HEK293 (cell line): ENCODE measurements at regions not wholly inside any gene's neighbourhood (a gene's known extent, or its start where the extent isn't known, plus 50 kb on each side); places are given as distances from the start of the nearest gene placed in this dataset.
A peak's percentile ranks its signal among the peaks of the same experiment; 100 is the strongest.

Experiments used
- CTCF ChIA-PET: fragments of 350-600 bp; formaldehyde crosslinking; extraction: SDS; loops from one replicate; lab custom pipeline; 2021; ENCODE audit warnings: antibody characterized with exemption; lab: Yijun Ruan, JAX
- POLR2A ChIA-PET: fragments of 300-600 bp; formaldehyde crosslinking; extraction: SDS; loops from one replicate; lab custom pipeline; 2020; ENCODE audit warnings: antibody characterized with exemption, inconsistent platforms; lab: Yijun Ruan, JAX
- H3K27ac ChIP-seq: fragments of 200-500 bp; sonication (Bioruptor generic); 2 replicates; pipeline ENCODE4 v1.5.1; 2014; ENCODE audit warnings: low read depth, low read length, control low read depth, inconsistent platforms; ENCODE audit errors: extremely low read depth
- H3K36me3 ChIP-seq, 2 experiments: fragments of 200-500 bp in 1 of 2; sonication (Bioruptor generic) in 1 of 2; 1 replicate in 1 of 2; 2 replicates in 1 of 2; pipeline ENCODE4 v1.5.1; 2014 to 2017; ENCODE audit warnings: inconsistent platforms in 2 of 2, low read length in 2 of 2; ENCODE audit not compliant: control insufficient read depth in 2 of 2, insufficient read depth in 1 of 2
- H3K4me1 ChIP-seq: fragments of 200-500 bp; sonication (Bioruptor generic); 2 replicates; pipeline ENCODE4 v1.5.1; 2014; ENCODE audit warnings: mild to moderate bottlenecking, low read length, inconsistent platforms; ENCODE audit not compliant: control insufficient read depth, insufficient read depth
- H3K4me3 ChIP-seq: 2 replicates; pipeline ENCODE4 v1.5.1; 2011; ENCODE audit warnings: low read depth, mild to moderate bottlenecking, control low read depth, low read length, moderate library complexity
- H3K9me3 ChIP-seq: fragments of 200-500 bp; sonication (Bioruptor generic); 2 replicates; pipeline ENCODE4 v1.5.1; 2014; ENCODE audit warnings: low read depth, low read length, inconsistent platforms; ENCODE audit not compliant: control insufficient read depth, insufficient read depth
- GFI1B ChIP-seq: fragments of 450-650 bp; formaldehyde crosslinking; IDR thresholded peaks from 2 replicates; pipeline ENCODE4 v1.5.1; 2016; ENCODE audit warnings: missing biosample characterization, missing genetic modification characterization
- OSR2 ChIP-seq: fragments of 450-650 bp; formaldehyde crosslinking; IDR thresholded peaks from 2 replicates; pipeline ENCODE4 v1.5.1; 2016; ENCODE audit warnings: missing biosample characterization, missing genetic modification characterization
- SP3 ChIP-seq: fragments of 450-650 bp; formaldehyde crosslinking; IDR thresholded peaks from 2 replicates; pipeline ENCODE4 v1.5.1; 2016; ENCODE audit warnings: missing biosample characterization, missing genetic modification characterization
- WT1 ChIP-seq: fragments of 450-650 bp; formaldehyde crosslinking; IDR thresholded peaks from 2 replicates; pipeline ENCODE4 v1.5.1; 2016; ENCODE audit warnings: missing biosample characterization, missing genetic modification characterization
- ZBTB20 ChIP-seq: fragments of 450-650 bp; formaldehyde crosslinking; IDR thresholded peaks from 2 replicates; pipeline ENCODE4 v1.5.1; 2016; ENCODE audit warnings: missing biosample characterization, missing genetic modification characterization
- ZFP69B ChIP-seq: fragments of 450-650 bp; formaldehyde crosslinking; IDR thresholded peaks from 2 replicates; pipeline ENCODE4 v1.5.1; 2016; ENCODE audit warnings: missing biosample characterization, missing genetic modification characterization
- ZNF133 ChIP-seq: fragments of 450-650 bp; formaldehyde crosslinking; IDR thresholded peaks from 2 replicates; pipeline ENCODE4 v1.5.1; 2016; ENCODE audit warnings: missing biosample characterization, missing genetic modification characterization
- ZNF157 ChIP-seq: fragments of 450-650 bp; formaldehyde crosslinking; IDR thresholded peaks from 2 replicates; pipeline ENCODE4 v1.5.1; 2016; ENCODE audit warnings: missing biosample characterization, missing genetic modification characterization
- ZNF184 ChIP-seq: fragments of 450-650 bp; IDR thresholded peaks from 2 replicates; pipeline ENCODE4 v1.5.1; 2018; ENCODE audit warnings: missing biosample characterization, mild to moderate bottlenecking, missing genetic modification characterization
- ZNF211 ChIP-seq: fragments of 450-650 bp; formaldehyde crosslinking; IDR thresholded peaks from 2 replicates; pipeline ENCODE4 v1.5.1; 2016; ENCODE audit warnings: low read depth, missing biosample characterization, missing genetic modification characterization
- ZNF248 ChIP-seq: fragments of 450-650 bp; formaldehyde crosslinking; IDR thresholded peaks from 2 replicates; pipeline ENCODE4 v1.5.1; 2017; ENCODE audit warnings: missing biosample characterization, missing genetic modification characterization
- ZNF266 ChIP-seq: fragments of 450-650 bp; formaldehyde crosslinking; IDR thresholded peaks from 2 replicates; pipeline ENCODE4 v1.5.1; 2016; ENCODE audit warnings: missing biosample characterization, missing genetic modification characterization, low read depth
- ZNF324 ChIP-seq: fragments of 450-650 bp; formaldehyde crosslinking; IDR thresholded peaks from 2 replicates; pipeline ENCODE4 v1.5.1; 2016; ENCODE audit warnings: missing biosample characterization, missing genetic modification characterization
- ZNF354C ChIP-seq: fragments of 450-650 bp; formaldehyde crosslinking; IDR thresholded peaks from 2 replicates; pipeline ENCODE4 v1.5.1; 2016; ENCODE audit warnings: missing biosample characterization, missing genetic modification characterization, low read depth, borderline replicate concordance
- ZNF433 ChIP-seq: fragments of 450-650 bp; formaldehyde crosslinking; IDR thresholded peaks from 2 replicates; pipeline ENCODE4 v1.5.1; 2016; ENCODE audit warnings: missing biosample characterization, missing genetic modification characterization, low read depth
- ZNF529 ChIP-seq: fragments of 450-650 bp; formaldehyde crosslinking; IDR thresholded peaks from 2 replicates; pipeline ENCODE4 v1.5.1; 2017; ENCODE audit warnings: missing genetic modification characterization, missing biosample characterization; ENCODE audit not compliant: insufficient replicate concordance
- ZNF560 ChIP-seq: fragments of 450-650 bp; formaldehyde crosslinking; IDR thresholded peaks from 2 replicates; pipeline ENCODE4 v1.5.1; 2017; ENCODE audit warnings: missing biosample characterization, missing genetic modification characterization, borderline replicate concordance
- ZNF596 ChIP-seq: fragments of 450-650 bp; IDR thresholded peaks from 2 replicates; pipeline ENCODE4 v1.5.0; 2018; ENCODE audit warnings: missing biosample characterization, mild to moderate bottlenecking, missing genetic modification characterization, moderate library complexity
- ZNF600 ChIP-seq: fragments of 450-650 bp; formaldehyde crosslinking; IDR thresholded peaks from 2 replicates; pipeline ENCODE4 v1.5.1; 2016; ENCODE audit warnings: missing biosample characterization, missing genetic modification characterization
- ZNF777 ChIP-seq: fragments of 450-650 bp; formaldehyde crosslinking; IDR thresholded peaks from 2 replicates; pipeline ENCODE4 v1.5.1; 2017; ENCODE audit warnings: missing biosample characterization, missing genetic modification characterization, borderline replicate concordance
- ZNF785 ChIP-seq: fragments of 450-650 bp; formaldehyde crosslinking; IDR thresholded peaks from 2 replicates; pipeline ENCODE4 v1.5.1; 2016; ENCODE audit warnings: missing biosample characterization, missing genetic modification characterization
- ZNF837 ChIP-seq: fragments of 450-650 bp; formaldehyde crosslinking; IDR thresholded peaks from 2 replicates; pipeline ENCODE4 v1.5.1; 2016; ENCODE audit warnings: missing biosample characterization, missing genetic modification characterization
- TF ChIP-seq, protein P1 (sequence below): fragments of 450-650 bp; formaldehyde crosslinking; IDR thresholded peaks from 2 replicates; pipeline ENCODE4 v1.5.1; 2016; ENCODE audit warnings: missing biosample characterization, missing genetic modification characterization
- TF ChIP-seq, protein P2 (sequence below): fragments of 450-650 bp; formaldehyde crosslinking; IDR thresholded peaks from 2 replicates; pipeline ENCODE4 v1.5.1; 2016; ENCODE audit warnings: missing biosample characterization, missing genetic modification characterization
- TF ChIP-seq, protein P3 (sequence below): fragments of 450-650 bp; formaldehyde crosslinking; IDR thresholded peaks from 2 replicates; pipeline ENCODE4 v1.5.1; 2016; ENCODE audit warnings: missing biosample characterization, missing genetic modification characterization, borderline replicate concordance
- TF ChIP-seq, protein P4 (sequence below): fragments of 450-650 bp; formaldehyde crosslinking; IDR thresholded peaks from 2 replicates; pipeline ENCODE4 v1.5.1; 2016; ENCODE audit warnings: missing biosample characterization, missing genetic modification characterization

DNA sequence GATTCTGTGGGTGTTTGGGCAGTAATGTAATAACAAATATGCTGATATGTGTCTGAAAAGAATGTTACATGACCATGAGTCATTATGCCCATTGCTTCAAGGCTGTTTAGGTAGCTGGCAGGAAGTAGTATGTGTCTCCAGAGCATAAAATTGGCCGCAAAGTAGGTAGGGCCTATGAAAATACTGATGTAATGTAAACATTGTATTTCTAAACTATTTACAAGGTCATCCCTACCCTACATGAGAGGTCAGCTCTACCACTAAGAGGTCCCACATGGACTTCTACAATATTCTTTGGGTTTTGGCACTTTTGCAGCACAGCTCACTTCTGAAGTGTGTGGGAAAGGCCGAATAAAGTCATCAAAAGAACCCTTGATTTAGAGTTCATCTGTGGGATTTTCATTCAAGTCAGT lies 301.9 kb downstream of the AHR start (continued):
- TF ChIP-seq, protein P1, sequence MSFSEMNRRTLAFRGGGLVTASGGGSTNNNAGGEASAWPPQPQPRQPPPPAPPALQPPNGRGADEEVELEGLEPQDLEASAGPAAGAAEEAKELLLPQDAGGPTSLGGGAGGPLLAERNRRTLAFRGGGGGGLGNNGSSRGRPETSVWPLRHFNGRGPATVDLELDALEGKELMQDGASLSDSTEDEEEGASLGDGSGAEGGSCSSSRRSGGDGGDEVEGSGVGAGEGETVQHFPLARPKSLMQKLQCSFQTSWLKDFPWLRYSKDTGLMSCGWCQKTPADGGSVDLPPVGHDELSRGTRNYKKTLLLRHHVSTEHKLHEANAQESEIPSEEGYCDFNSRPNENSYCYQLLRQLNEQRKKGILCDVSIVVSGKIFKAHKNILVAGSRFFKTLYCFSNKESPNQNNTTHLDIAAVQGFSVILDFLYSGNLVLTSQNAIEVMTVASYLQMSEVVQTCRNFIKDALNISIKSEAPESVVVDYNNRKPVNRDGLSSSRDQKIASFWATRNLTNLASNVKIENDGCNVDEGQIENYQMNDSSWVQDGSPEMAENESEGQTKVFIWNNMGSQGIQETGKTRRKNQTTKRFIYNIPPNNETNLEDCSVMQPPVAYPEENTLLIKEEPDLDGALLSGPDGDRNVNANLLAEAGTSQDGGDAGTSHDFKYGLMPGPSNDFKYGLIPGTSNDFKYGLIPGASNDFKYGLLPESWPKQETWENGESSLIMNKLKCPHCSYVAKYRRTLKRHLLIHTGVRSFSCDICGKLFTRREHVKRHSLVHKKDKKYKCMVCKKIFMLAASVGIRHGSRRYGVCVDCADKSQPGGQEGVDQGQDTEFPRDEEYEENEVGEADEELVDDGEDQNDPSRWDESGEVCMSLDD (tag by site-specific recombination) = no peak
- TF ChIP-seq SP3 (tag by site-specific recombination) = peak; percentile 48; the same call in 1 of the 2 replicates
- TF ChIP-seq ZNF596 (tag by site-specific recombination) = no peak
- no peak for TF ChIP-seq ZNF560
- TF ChIP-seq ZNF157 (tag by site-specific recombination) = no peak
- no peak for TF ChIP-seq ZBTB20 (tag by site-specific recombination)
- TF ChIP-seq ZNF785 = no peak
- no peak for TF ChIP-seq ZNF133
- TF ChIP-seq ZNF211 (tag by site-specific recombination) = no peak
- TF ChIP-seq, protein P2, sequence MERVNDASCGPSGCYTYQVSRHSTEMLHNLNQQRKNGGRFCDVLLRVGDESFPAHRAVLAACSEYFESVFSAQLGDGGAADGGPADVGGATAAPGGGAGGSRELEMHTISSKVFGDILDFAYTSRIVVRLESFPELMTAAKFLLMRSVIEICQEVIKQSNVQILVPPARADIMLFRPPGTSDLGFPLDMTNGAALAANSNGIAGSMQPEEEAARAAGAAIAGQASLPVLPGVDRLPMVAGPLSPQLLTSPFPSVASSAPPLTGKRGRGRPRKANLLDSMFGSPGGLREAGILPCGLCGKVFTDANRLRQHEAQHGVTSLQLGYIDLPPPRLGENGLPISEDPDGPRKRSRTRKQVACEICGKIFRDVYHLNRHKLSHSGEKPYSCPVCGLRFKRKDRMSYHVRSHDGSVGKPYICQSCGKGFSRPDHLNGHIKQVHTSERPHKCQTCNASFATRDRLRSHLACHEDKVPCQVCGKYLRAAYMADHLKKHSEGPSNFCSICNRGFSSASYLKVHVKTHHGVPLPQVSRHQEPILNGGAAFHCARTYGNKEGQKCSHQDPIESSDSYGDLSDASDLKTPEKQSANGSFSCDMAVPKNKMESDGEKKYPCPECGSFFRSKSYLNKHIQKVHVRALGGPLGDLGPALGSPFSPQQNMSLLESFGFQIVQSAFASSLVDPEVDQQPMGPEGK = no peak; the same call in 1 of the 2 replicates
- TF ChIP-seq ZNF777 = no peak
- TF ChIP-seq, protein P3, sequence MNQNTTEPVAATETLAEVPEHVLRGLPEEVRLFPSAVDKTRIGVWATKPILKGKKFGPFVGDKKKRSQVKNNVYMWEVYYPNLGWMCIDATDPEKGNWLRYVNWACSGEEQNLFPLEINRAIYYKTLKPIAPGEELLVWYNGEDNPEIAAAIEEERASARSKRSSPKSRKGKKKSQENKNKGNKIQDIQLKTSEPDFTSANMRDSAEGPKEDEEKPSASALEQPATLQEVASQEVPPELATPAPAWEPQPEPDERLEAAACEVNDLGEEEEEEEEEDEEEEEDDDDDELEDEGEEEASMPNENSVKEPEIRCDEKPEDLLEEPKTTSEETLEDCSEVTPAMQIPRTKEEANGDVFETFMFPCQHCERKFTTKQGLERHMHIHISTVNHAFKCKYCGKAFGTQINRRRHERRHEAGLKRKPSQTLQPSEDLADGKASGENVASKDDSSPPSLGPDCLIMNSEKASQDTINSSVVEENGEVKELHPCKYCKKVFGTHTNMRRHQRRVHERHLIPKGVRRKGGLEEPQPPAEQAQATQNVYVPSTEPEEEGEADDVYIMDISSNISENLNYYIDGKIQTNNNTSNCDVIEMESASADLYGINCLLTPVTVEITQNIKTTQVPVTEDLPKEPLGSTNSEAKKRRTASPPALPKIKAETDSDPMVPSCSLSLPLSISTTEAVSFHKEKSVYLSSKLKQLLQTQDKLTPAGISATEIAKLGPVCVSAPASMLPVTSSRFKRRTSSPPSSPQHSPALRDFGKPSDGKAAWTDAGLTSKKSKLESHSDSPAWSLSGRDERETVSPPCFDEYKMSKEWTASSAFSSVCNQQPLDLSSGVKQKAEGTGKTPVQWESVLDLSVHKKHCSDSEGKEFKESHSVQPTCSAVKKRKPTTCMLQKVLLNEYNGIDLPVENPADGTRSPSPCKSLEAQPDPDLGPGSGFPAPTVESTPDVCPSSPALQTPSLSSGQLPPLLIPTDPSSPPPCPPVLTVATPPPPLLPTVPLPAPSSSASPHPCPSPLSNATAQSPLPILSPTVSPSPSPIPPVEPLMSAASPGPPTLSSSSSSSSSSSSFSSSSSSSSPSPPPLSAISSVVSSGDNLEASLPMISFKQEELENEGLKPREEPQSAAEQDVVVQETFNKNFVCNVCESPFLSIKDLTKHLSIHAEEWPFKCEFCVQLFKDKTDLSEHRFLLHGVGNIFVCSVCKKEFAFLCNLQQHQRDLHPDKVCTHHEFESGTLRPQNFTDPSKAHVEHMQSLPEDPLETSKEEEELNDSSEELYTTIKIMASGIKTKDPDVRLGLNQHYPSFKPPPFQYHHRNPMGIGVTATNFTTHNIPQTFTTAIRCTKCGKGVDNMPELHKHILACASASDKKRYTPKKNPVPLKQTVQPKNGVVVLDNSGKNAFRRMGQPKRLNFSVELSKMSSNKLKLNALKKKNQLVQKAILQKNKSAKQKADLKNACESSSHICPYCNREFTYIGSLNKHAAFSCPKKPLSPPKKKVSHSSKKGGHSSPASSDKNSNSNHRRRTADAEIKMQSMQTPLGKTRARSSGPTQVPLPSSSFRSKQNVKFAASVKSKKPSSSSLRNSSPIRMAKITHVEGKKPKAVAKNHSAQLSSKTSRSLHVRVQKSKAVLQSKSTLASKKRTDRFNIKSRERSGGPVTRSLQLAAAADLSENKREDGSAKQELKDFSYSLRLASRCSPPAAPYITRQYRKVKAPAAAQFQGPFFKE (tag by site-specific recombination) = no peak
- TF ChIP-seq ZNF324 (tag by site-specific recombination) = no peak
- TF ChIP-seq ZNF266 (tag by site-specific recombination) = no peak
- no peak for TF ChIP-seq ZNF600 (tag by site-specific recombination)

DNA sequence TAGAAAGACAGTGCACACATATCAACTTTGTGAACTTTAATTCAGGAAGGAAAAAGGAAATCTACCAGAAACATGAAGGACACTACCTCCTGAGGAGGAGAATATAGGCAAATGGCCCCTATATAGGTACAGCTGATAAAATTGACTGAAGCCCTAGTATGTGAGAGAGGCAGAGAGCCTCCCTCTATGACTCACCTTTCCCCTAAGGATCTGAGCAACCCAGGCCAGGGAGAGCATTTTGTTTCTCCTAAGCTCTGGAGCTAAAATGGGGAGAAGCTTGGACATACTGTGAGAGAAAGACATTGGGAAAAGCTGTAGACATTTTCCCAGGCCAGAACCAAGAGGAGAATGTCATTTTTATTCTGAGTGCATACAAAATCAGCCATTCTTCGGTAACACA lies 303.5 kb downstream of the AHR start:
- no peak for TF ChIP-seq ZNF596 (tag by site-specific recombination)
- TF ChIP-seq ZNF433 (tag by site-specific recombination) = no peak
- TF ChIP-seq ZNF354C = no peak
- no peak for TF ChIP-seq GFI1B (tag by site-specific recombination)
- TF ChIP-seq, protein P4, sequence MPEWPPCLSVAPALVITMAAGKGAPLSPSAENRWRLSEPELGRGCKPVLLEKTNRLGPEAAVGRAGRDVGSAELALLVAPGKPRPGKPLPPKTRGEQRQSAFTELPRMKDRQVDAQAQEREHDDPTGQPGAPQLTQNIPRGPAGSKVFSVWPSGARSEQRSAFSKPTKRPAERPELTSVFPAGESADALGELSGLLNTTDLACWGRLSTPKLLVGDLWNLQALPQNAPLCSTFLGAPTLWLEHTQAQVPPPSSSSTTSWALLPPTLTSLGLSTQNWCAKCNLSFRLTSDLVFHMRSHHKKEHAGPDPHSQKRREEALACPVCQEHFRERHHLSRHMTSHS (tag by site-specific recombination) = no peak
- no peak for TF ChIP-seq ZFP69B (tag by site-specific recombination)
- no peak for TF ChIP-seq ZNF248 (tag by site-specific recombination)
- TF ChIP-seq ZNF184 = no peak
- no peak for TF ChIP-seq ZNF529 (tag by site-specific recombination)
- TF ChIP-seq OSR2 (tag by site-specific recombination) = no peak
- TF ChIP-seq WT1 (tag by site-specific recombination) = no peak
- TF ChIP-seq ZNF837 (tag by site-specific recombination) = no peak
- TF ChIP-seq, all 188 proteins: peak for 0
- H3K4me1 ChIP-seq = peaks cover 12% of the 10 kb centered on the region
- H3K4me3 ChIP-seq = no peak overlapping the region
- no peaks in the 10 kb centered on the region for H3K36me3 ChIP-seq
- ChIA-PET CTCF (interaction anchor here (0.7 kb wide), 2 partner anchors 67 to 547 kb away, joined by 3 read pairs; no protein-coding TSS in a partner anchor), POLR2A (no interaction called here)
- H3K27ac ChIP-seq = no peak overlapping the region
- H3K9me3 ChIP-seq = no peaks in the 10 kb centered on the region
